ENCODE measurements at regions not wholly inside any gene's neighbourhood (a gene's known extent, or its start where the extent isn't known, plus 50 kb on each side); places are given as distances from the start of the nearest gene placed in this dataset.
"Not testable (repeated sequence)": the region's sequence is repeated elsewhere in the genome, so short reads cannot be mapped to it uniquely, and the experiment has no call there.

- in situ Hi-C loops (cut with MboI; ENCODE audit: low pct_ligation_motif_present in 1 of 4, low pct_unique_long_range_greater_than_20kb in 1 of 4, low sequenced_read_pairs in 3 of 4) (loop anchor here in 2 of 4 donors (5.0 to 10.0 kb wide), 3 partner anchors 380 to 623 kb away; partner anchors contain the start of gene URAD (in 1 of the 2)), intact Hi-C loops (cut with DNase I; ENCODE audit: low total_unique reads) (no loop called here)
- peak; percentile 90 to 96 (median 94) for TF ChIP-seq CTCF (IDR thresholded peaks at IDR 0.05)
- TF ChIP-seq POLR2A (IDR thresholded peaks at IDR 0.05) = no peak
- TF ChIP-seq POLR2AphosphoS5 (IDR thresholded peaks at IDR 0.05) = no peak
- WGBS, 2 donors (ENCODE audit: low coverage in 1 of 2) = 1 to 6% methylated on average over 12 to 36 of the region's 36 CpGs
- H3K9me3 ChIP-seq = no peaks in the 10 kb centered on the region
- peak overlapping the region; percentile 11 to 52 (median 21) for H3K27ac ChIP-seq
- peak overlapping the region; percentile 28 to 50 (median 32) for H3K4me3 ChIP-seq
- DNase-seq = peak; percentile 92
- peaks cover 0 to 17% (median 9%) of the 10 kb centered on the region in 4 donors for H3K4me1 ChIP-seq
- peaks cover 5% of the 10 kb centered on the region for H3K27me3 ChIP-seq
- H3K36me3 ChIP-seq = no peaks in the 10 kb centered on the region
Observed at GRCh38 chr13:27362064-27362751, 62.2 kb upstream of the GTF3A start.

- intact Hi-C loops (cut with DNase I; ENCODE audit: low total_unique reads); H3K4me3 ChIP-seq; H3K36me3 ChIP-seq; DNase-seq; H3K9me3 ChIP-seq; H3K27ac ChIP-seq; H3K27me3 ChIP-seq: not testable (repeated sequence)
- peaks cover 0 to 17% (median 9%) of the 10 kb centered on the region in 4 donors for H3K4me1 ChIP-seq
- in situ Hi-C loops (cut with MboI; ENCODE audit: low pct_ligation_motif_present in 1 of 4, low pct_unique_long_range_greater_than_20kb in 1 of 4, low sequenced_read_pairs in 3 of 4) = loop anchor here in 2 of 4 donors (5.0 to 10.0 kb wide), 3 partner anchors 381 to 621 kb away; partner anchors contain the start of gene URAD (in 1 of the 2)
- 78 to 100% methylated on average over 1 to 5 of the region's 5 CpGs for WGBS, 2 donors (ENCODE audit: low coverage in 1 of 2)
Observed at GRCh38 chr13:27363637-27364036, 60.8 kb upstream of the GTF3A start.

GRCh38 chr13:27367570-27367969 lies 56.8 kb upstream of the GTF3A start:
- peaks cover 0 to 3% (median under 1%) of the 10 kb centered on the region in 4 donors for H3K4me1 ChIP-seq
- intact Hi-C loops (cut with DNase I; ENCODE audit: low total_unique reads) = no loop called here

GRCh38 chr13:27370305-27370872 lies 54.0 kb upstream of the GTF3A start:
- in situ Hi-C loops (cut with MboI; ENCODE audit: low pct_ligation_motif_present in 1 of 4, low pct_unique_long_range_greater_than_20kb in 1 of 4, low sequenced_read_pairs in 3 of 4) = loop anchor here (10.0 kb wide), 3 partner anchors 164 to 614 kb away; partner anchors contain the start of gene URAD (in 3 of the 4)
- peaks cover 0 to 21% (median 0%) of the 10 kb centered on the region in 4 donors for H3K4me1 ChIP-seq

More at GRCh38 chr13:27367570-27367969, 56.8 kb upstream of the GTF3A start:
- Histone ChIP-seq H3K9me3 (no peaks in the 10 kb centered on the region), H3K4me3 (no peak overlapping the region), H3K36me3 (no peaks in the 10 kb centered on the region), H3K27me3 (no peaks in the 10 kb centered on the region), H3K27ac (no peak overlapping the region)
- TF ChIP-seq POLR2AphosphoS5 (IDR thresholded peaks at IDR 0.05) = no peak
- TF ChIP-seq CTCF (IDR thresholded peaks at IDR 0.05) = no peak
- TF ChIP-seq POLR2A (IDR thresholded peaks at IDR 0.05) = no peak
- TF ChIP-seq EP300 (IDR thresholded peaks at IDR 0.05; ENCODE audit: low read depth) = no peak
- in situ Hi-C loops (cut with MboI; ENCODE audit: low pct_ligation_motif_present in 1 of 4, low pct_unique_long_range_greater_than_20kb in 1 of 4, low sequenced_read_pairs in 3 of 4) = loop anchor here in 1 of 4 donors (10.0 kb wide), 1 partner anchor 617 kb away; the partner anchor contains the start of gene URAD
- no peak for DNase-seq
- 65 to 81% methylated on average over 3 to 5 of the region's 5 CpGs for WGBS, 2 donors (ENCODE audit: low coverage in 1 of 2)

GRCh38 chr13:27371932-27372331 lies 52.5 kb upstream of the GTF3A start:
- DNase-seq = no peak
- H3K4me3 ChIP-seq = no peak overlapping the region
- no peaks in the 10 kb centered on the region for H3K9me3 ChIP-seq
- H3K4me1 ChIP-seq = peaks cover 0 to 23% (median 0%) of the 10 kb centered on the region in 4 donors
- 74% methylated on average over 5 of the region's 5 CpGs; no CpG with 5 or more reads in 1 of the 2 donors for WGBS, 2 donors (ENCODE audit: low coverage in 1 of 2)
- H3K27ac ChIP-seq = peak overlapping the region in 3 of 4 donors; percentile 14 to 50 (median 19)
- in situ Hi-C loops (cut with MboI; ENCODE audit: low pct_ligation_motif_present in 1 of 4, low pct_unique_long_range_greater_than_20kb in 1 of 4, low sequenced_read_pairs in 3 of 4) = loop anchor here (10.0 kb wide), 3 partner anchors 163 to 613 kb away; partner anchors contain the start of gene URAD (in 3 of the 4)
- TF ChIP-seq EP300 (IDR thresholded peaks at IDR 0.05; ENCODE audit: low read depth) (no peak), CTCF (IDR thresholded peaks at IDR 0.05) (no peak), POLR2A (IDR thresholded peaks at IDR 0.05) (no peak), POLR2AphosphoS5 (IDR thresholded peaks at IDR 0.05) (peak in 1 of 3 donors; percentile 41)
- no peaks in the 10 kb centered on the region for H3K36me3 ChIP-seq
- H3K27me3 ChIP-seq = no peaks in the 10 kb centered on the region
- intact Hi-C loops (cut with DNase I; ENCODE audit: low total_unique reads) = loop anchor here (5.0 to 10.0 kb wide), 3 partner anchors 163 to 610 kb away; no protein-coding TSS in a partner anchor

More at GRCh38 chr13:27370305-27370872, 54.0 kb upstream of the GTF3A start:
- Histone ChIP-seq H3K9me3 (no peaks in the 10 kb centered on the region), H3K36me3 (no peaks in the 10 kb centered on the region), H3K4me3 (no peak overlapping the region), H3K27ac (no peak overlapping the region), H3K27me3 (no peaks in the 10 kb centered on the region)
- no peak for DNase-seq
- intact Hi-C loops (cut with DNase I; ENCODE audit: low total_unique reads) = loop anchor here (5.0 to 10.0 kb wide), 3 partner anchors 164 to 612 kb away; no protein-coding TSS in a partner anchor
- no peak for TF ChIP-seq POLR2AphosphoS5 (IDR thresholded peaks at IDR 0.05)
- no peak for TF ChIP-seq EP300 (IDR thresholded peaks at IDR 0.05; ENCODE audit: low read depth)
- 86 to 88% methylated on average over 12 of the region's 12 CpGs for WGBS, 2 donors (ENCODE audit: low coverage in 1 of 2)

All from transverse colon (tissue), 4 donors.